Astrocyte (in vitro differentiated cells and primary cell): ENCODE measurements at regions not wholly inside any gene's neighbourhood (a gene's known extent, or its start where the extent isn't known, plus 50 kb on each side); places are given as distances from the start of the nearest gene placed in this dataset.
"Not testable (repeated sequence)": the region's sequence is repeated elsewhere in the genome, so short reads cannot be mapped to it uniquely, and the experiment has no call there.

ENCODE experiments used
- DNase-seq: peaks from one replicate; pipeline ENCODE4 v3.0.0-alpha.2; 2010; ENCODE audit warnings: low read depth
- FAIRE-seq: peaks from 2 replicates; lab custom pipeline; 2011; peaks lifted over from hg19 to GRCh38; lab: Jason Lieb, UNC
- H2AFZ ChIP-seq: 2 replicates; pipeline ENCODE4 v1.6.0; 2012; ENCODE audit warnings: low read depth, low read length, inconsistent platforms
- H3K27ac ChIP-seq: 2 replicates; pipeline ENCODE4 v1.5.1; 2011; ENCODE audit warnings: low read depth, low read length, inconsistent platforms
- H3K27me3 ChIP-seq: 2 replicates; pipeline ENCODE4 v1.6.0; 2011; ENCODE audit warnings: low read length, inconsistent platforms; ENCODE audit not compliant: insufficient read depth
- H3K36me3 ChIP-seq: 2 replicates; pipeline ENCODE4 v1.5.1; 2011; ENCODE audit warnings: low read length, inconsistent platforms; ENCODE audit not compliant: insufficient read depth
- H3K4me1 ChIP-seq: 2 replicates; pipeline ENCODE4 v1.5.1; 2011; ENCODE audit warnings: low read length, inconsistent platforms; ENCODE audit not compliant: insufficient read depth
- H3K4me2 ChIP-seq: 2 replicates; pipeline ENCODE4 v1.6.0; 2012; ENCODE audit warnings: low read length, inconsistent platforms
- H3K4me3 ChIP-seq: 2 replicates; pipeline ENCODE4 v1.5.1; 2011; ENCODE audit warnings: low read depth, mild to moderate bottlenecking, low read length, inconsistent platforms; ENCODE audit not compliant: insufficient read depth
- H3K79me2 ChIP-seq: 2 replicates; pipeline ENCODE4 v1.6.0; 2012; ENCODE audit warnings: mild to moderate bottlenecking, low read length, inconsistent platforms; ENCODE audit not compliant: insufficient read depth
- H3K9ac ChIP-seq: 2 replicates; pipeline ENCODE4 v1.6.0; 2012; ENCODE audit warnings: mild to moderate bottlenecking, low read length, inconsistent platforms
- H3K9me3 ChIP-seq: 2 replicates; pipeline ENCODE4 v1.5.1; 2012; ENCODE audit warnings: low read depth, mild to moderate bottlenecking, low read length, inconsistent platforms; ENCODE audit not compliant: insufficient read depth
- H4K20me1 ChIP-seq: 2 replicates; pipeline ENCODE4 v1.6.0; 2012; ENCODE audit warnings: low read length, inconsistent platforms; ENCODE audit not compliant: insufficient read depth
- H3K27ac Mint-ChIP-seq: one replicate; pipeline ENCODE4 v1.8.0; 2021; ENCODE audit warnings: mild to moderate bottlenecking, mixed read lengths; ENCODE audit not compliant: unreplicated experiment
- H3K27me3 Mint-ChIP-seq: one replicate; pipeline ENCODE4 v1.8.0; 2021; ENCODE audit warnings: low read depth, mixed read lengths; ENCODE audit not compliant: unreplicated experiment
- H3K36me3 Mint-ChIP-seq: one replicate; pipeline ENCODE4 v1.8.0; 2021; ENCODE audit warnings: low read depth, mixed read lengths; ENCODE audit not compliant: unreplicated experiment
- H3K4me1 Mint-ChIP-seq: one replicate; pipeline ENCODE4 v1.8.0; 2021; ENCODE audit warnings: low read depth, mixed read lengths; ENCODE audit not compliant: unreplicated experiment
- H3K4me3 Mint-ChIP-seq: one replicate; pipeline ENCODE4 v1.8.0; 2021; ENCODE audit warnings: mild to moderate bottlenecking, moderate library complexity, mixed read lengths; ENCODE audit not compliant: unreplicated experiment
- H3K9me3 Mint-ChIP-seq: one replicate; pipeline ENCODE4 v1.8.0; 2021; ENCODE audit warnings: mild to moderate bottlenecking, mixed read lengths; ENCODE audit not compliant: unreplicated experiment
- CTCF ChIP-seq: IDR thresholded peaks from 2 replicates; pipeline ENCODE4 v1.5.1; 2011; ENCODE audit warnings: low read depth, mild to moderate bottlenecking, inconsistent platforms, low read length, moderate library complexity; ENCODE audit not compliant: insufficient read depth
- EZH2 ChIP-seq: IDR thresholded peaks from 2 replicates; pipeline ENCODE4 v1.6.1; 2012; ENCODE audit warnings: mild to moderate bottlenecking, low read length, inconsistent platforms; ENCODE audit not compliant: insufficient read depth

- peaks cover 16% of the 10 kb centered on the region for H3K9me3 Mint-ChIP-seq
- Histone ChIP-seq H3K4me3 (no peak overlapping the region), H3K79me2 (no peaks in the 10 kb centered on the region), H2AFZ (no peak overlapping the region), H3K27me3 (no peaks in the 10 kb centered on the region), H3K4me1 (no peaks in the 10 kb centered on the region), H3K36me3 (no peaks in the 10 kb centered on the region), H3K9ac (no peak overlapping the region), H3K27ac (no peak overlapping the region), H4K20me1 (no peaks in the 10 kb centered on the region), H3K9me3 (peaks cover 7% of the 10 kb centered on the region), H3K4me2 (no peak overlapping the region)
- TF ChIP-seq EZH2, result no peak
- TF ChIP-seq CTCF, result no peak
- DNase-seq (no peak), FAIRE-seq (no peak)
- no peaks in the 10 kb centered on the region for H3K4me1 Mint-ChIP-seq
- peaks cover 10% of the 10 kb centered on the region for H3K36me3 Mint-ChIP-seq
- no peak overlapping the region for H3K4me3 Mint-ChIP-seq
- H3K27ac Mint-ChIP-seq, result no peak overlapping the region
- no peaks in the 10 kb centered on the region for H3K27me3 Mint-ChIP-seq
Measured at GRCh38 chr17:436571-436970, 84.0 kb upstream of the RPH3AL start.

GRCh38 chr17:432471-432870 is 79.9 kb upstream of the RPH3AL start:
- H3K4me1 ChIP-seq, H4K20me1 ChIP-seq, H3K9me3 ChIP-seq, H2AFZ ChIP-seq, H3K4me1 Mint-ChIP-seq, H3K27me3 ChIP-seq, H3K4me3 Mint-ChIP-seq, FAIRE-seq, H3K9ac ChIP-seq, H3K4me2 ChIP-seq, H3K4me3 ChIP-seq, H3K79me2 ChIP-seq, H3K27ac ChIP-seq, H3K36me3 Mint-ChIP-seq, H3K27me3 Mint-ChIP-seq, H3K36me3 ChIP-seq, DNase-seq: not testable (repeated sequence)
- Mint-ChIP-seq H3K9me3 (peaks cover 22% of the 10 kb centered on the region), H3K27ac (peak overlapping the region; percentile 58)

GRCh38 chr17:431494-431893 is 78.9 kb upstream of the RPH3AL start:
- Histone ChIP-seq H3K4me2 (no peak overlapping the region), H3K27me3 (no peaks in the 10 kb centered on the region), H3K4me1 (no peaks in the 10 kb centered on the region), H3K4me3 (no peak overlapping the region), H4K20me1 (no peaks in the 10 kb centered on the region), H3K9ac (no peak overlapping the region), H3K79me2 (no peaks in the 10 kb centered on the region), H3K9me3 (peaks cover 3% of the 10 kb centered on the region), H3K27ac (no peak overlapping the region), H2AFZ (no peak overlapping the region), H3K36me3 (no peaks in the 10 kb centered on the region)
- Mint-ChIP-seq H3K27ac (no peak overlapping the region), H3K27me3 (no peaks in the 10 kb centered on the region), H3K36me3 (peaks cover 5% of the 10 kb centered on the region), H3K4me3 (no peak overlapping the region), H3K9me3 (peaks cover 18% of the 10 kb centered on the region), H3K4me1 (no peaks in the 10 kb centered on the region)
- TF ChIP-seq EZH2, result no peak
- TF ChIP-seq CTCF, result no peak
- DNase-seq (no peak), FAIRE-seq (no peak)
